GM19467 (cell line): ENCODE measurements at regions not wholly inside any gene's neighbourhood (a gene's known extent, or its start where the extent isn't known, plus 50 kb on each side); places are given as distances from the start of the nearest gene placed in this dataset.
A peak's percentile ranks its signal among the peaks of the same experiment; 100 is the strongest.

Source experiments
- ATAC-seq: cut with Tn5 transposase; IDR thresholded peaks from one replicate; pipeline ENCODE4 v1.9.1; 2021; ENCODE audit warnings: mild to moderate bottlenecking, moderate library complexity; ENCODE audit not compliant: unreplicated experiment

GRCh38 chr5:87099291-87099839 is 168.3 kb upstream of the RASA1 start:
- ATAC-seq = no peak

GRCh38 chr5:87099968-87100367 is 167.7 kb upstream of the RASA1 start:
- ATAC-seq = no peak

- no peak for ATAC-seq
These were observed 166.4 kb upstream of the RASA1 start for GRCh38 chr5:87101321-87101720.

- no peak for ATAC-seq
These were observed 164.8 kb upstream of the RASA1 start for GRCh38 chr5:87102841-87103240.

- peak; percentile 96 for ATAC-seq
These were observed 163.9 kb upstream of the RASA1 start for GRCh38 chr5:87103616-87104287.

GRCh38 chr5:87105577-87105976 is 162.1 kb upstream of the RASA1 start:
- no peak for ATAC-seq

- ATAC-seq = no peak
These were observed 157.9 kb upstream of the RASA1 start for GRCh38 chr5:87109746-87110145.

- ATAC-seq = no peak
These were observed 157.0 kb upstream of the RASA1 start for GRCh38 chr5:87110721-87111120.

- ATAC-seq = no peak
These were observed 153.8 kb upstream of the RASA1 start for GRCh38 chr5:87113861-87114260.

GRCh38 chr5:87114631-87115030 is 153.1 kb upstream of the RASA1 start:
- no peak for ATAC-seq

- no peak for ATAC-seq
These were observed 151.8 kb upstream of the RASA1 start for GRCh38 chr5:87115839-87116364.

- peak; percentile 78 for ATAC-seq
These were observed 150.7 kb upstream of the RASA1 start for GRCh38 chr5:87116825-87117512.

- no peak for ATAC-seq
These were observed 148.1 kb upstream of the RASA1 start for GRCh38 chr5:87119588-87119987.

GRCh38 chr5:87120518-87121303 is 147.0 kb upstream of the RASA1 start:
- ATAC-seq = no peak

- ATAC-seq = peak; percentile 75
These were observed 146.2 kb upstream of the RASA1 start for GRCh38 chr5:87121304-87122150.

GRCh38 chr5:87122151-87122977 is 145.3 kb upstream of the RASA1 start:
- ATAC-seq = no peak

GRCh38 chr5:87125766-87126165 is 141.9 kb upstream of the RASA1 start:
- no peak for ATAC-seq

GRCh38 chr5:87126869-87127268 is 140.8 kb upstream of the RASA1 start:
- no peak for ATAC-seq

- ATAC-seq = no peak
These were observed 140.3 kb upstream of the RASA1 start for GRCh38 chr5:87127426-87127825.
